Right lobe of liver (tissue), 6 donors: ENCODE measurements at regions not wholly inside any gene's neighbourhood (a gene's known extent, or its start where the extent isn't known, plus 50 kb on each side); places are given as distances from the start of the nearest gene placed in this dataset.

ENCODE experiments used
- ATAC-seq, 4 donors: fragments of 200-7000 bp; cut with Tn5 transposase; one replicate each; pipeline ENCODE4 v1.9.1; 2020; ENCODE audit warnings: mild to moderate bottlenecking in 4 of 4, moderate library complexity in 4 of 4
- DNase-seq, 3 donors: peaks; one replicate each; pipeline ENCODE4 v3.0.0-alpha.2; 2020
- H3K27ac ChIP-seq, 3 donors: fragments of 200-600 bp; one replicate each; pipeline ENCODE4 v1.8.0; 2022
- H3K27me3 ChIP-seq, 2 donors: fragments of 200-600 bp; one replicate each; pipeline ENCODE4 v1.8.0; 2022
- H3K36me3 ChIP-seq, 4 donors: fragments of 200-600 bp; sonication (generic) in 1 of 4; one replicate each; pipeline versions ENCODE4 v1.5.1 to v1.8.0; 2017 to 2022; ENCODE audit warnings: control low read depth in 1 of 4
- H3K4me1 ChIP-seq, 4 donors: fragments of 200-600 bp; sonication (generic) in 1 of 4; one replicate each; pipeline versions ENCODE4 v1.5.1 to v1.8.0; 2017 to 2022; ENCODE audit warnings: control low read depth in 1 of 4
- H3K4me3 ChIP-seq, 3 donors: fragments of 200-600 bp; one replicate each; pipeline ENCODE4 v1.8.0; 2022
- H3K9me3 ChIP-seq, 4 donors: fragments of 200-600 bp; sonication (generic) in 1 of 4; one replicate each; pipeline versions ENCODE4 v1.5.1 to v1.8.0; 2017 to 2022; ENCODE audit warnings: control low read depth in 1 of 4
- CTCF ChIP-seq, 4 donors: fragments of 200-600 bp in 3 of 4; fragments of 450-650 bp in 1 of 4; IDR thresholded peaks; one replicate each; pipeline versions ENCODE4 v1.5.1 to v1.8.0; 2016 to 2022; ENCODE audit warnings: antibody characterized with exemption in 4 of 4, mild to moderate bottlenecking in 2 of 4
- POLR2A ChIP-seq: fragments of 450-650 bp; IDR thresholded peaks from one replicate; pipeline ENCODE4 v1.6.1; 2017; ENCODE audit warnings: antibody characterized with exemption, mild to moderate bottlenecking
- WGBS: methylation state at CpG from one replicate; pipeline ENCODE4 v1.1.6; 2018; ENCODE audit warnings: low coverage, low lambda C conversion rate; ENCODE audit not compliant: insufficient coverage; ENCODE audit errors: missing lambda C conversion rate; 5-methylcytosine and 5-hydroxymethylcytosine counted together
- intact Hi-C, 2 donors: fragments of 100-400 bp; cut with DNase I; formaldehyde crosslinking; loops; one replicate each; pipeline versions ENCODE4 v1.11.2 to v1.14.1; 2022
- donor health status: DM: no; HTN: yes; CAD: no.
- donor health status: DM: no; HTN: no; CAD: no.
- donor health status: DM: no; HTN: no; CAD: no.
- donor health status: DM: no; HTN: yes; CAD: no.
- donor health status: DM: no; HTN: yes; CAD: no.

GRCh38 chr3:132265028-132265427 is 52.2 kb upstream of the ACP3 start:
- DNase-seq (no peak), ATAC-seq (peak in 1 of 4 donors; percentile 51)
- Histone ChIP-seq H3K9me3 (no peaks in the 10 kb centered on the region), H3K4me1 (no peaks in the 10 kb centered on the region), H3K4me3 (no peak overlapping the region), H3K27ac (no peak overlapping the region), H3K27me3 (no peaks in the 10 kb centered on the region), H3K36me3 (no peaks in the 10 kb centered on the region)
- intact Hi-C loops: no loop called here
- no peak for TF ChIP-seq POLR2A

- no peak overlapping the region for H3K27ac ChIP-seq
- TF ChIP-seq POLR2A (no peak), CTCF (IDR thresholded peaks at IDR 0.05) (no peak)
- DNase-seq (no peak), ATAC-seq (no peak)
- H3K9me3 ChIP-seq: no peaks in the 10 kb centered on the region
- H3K4me3 ChIP-seq: no peak overlapping the region
- no CpG with 5 or more reads among the region's 3 CpGs for WGBS
- intact Hi-C loops: no loop called here
- H3K4me1 ChIP-seq: no peaks in the 10 kb centered on the region
- H3K36me3 ChIP-seq: no peaks in the 10 kb centered on the region
- no peaks in the 10 kb centered on the region for H3K27me3 ChIP-seq
Observed at GRCh38 chr3:132265488-132265887, 51.7 kb upstream of the ACP3 start.

- no peak for DNase-seq
Observed at GRCh38 chr3:132267391-132267993, 49.7 kb upstream of the ACP3 start.

More at GRCh38 chr3:132267391-132267993, 49.7 kb upstream of the ACP3 start:
- Histone ChIP-seq H3K27me3 (no peaks in the 10 kb centered on the region), H3K4me3 (no peak overlapping the region), H3K36me3 (no peaks in the 10 kb centered on the region), H3K9me3 (no peaks in the 10 kb centered on the region), H3K27ac (no peak overlapping the region), H3K4me1 (no peaks in the 10 kb centered on the region)
- intact Hi-C loops: no loop called here
- whole genome bisulfite sequencing: 64% methylated on average over 4 of the region's 4 CpGs
- no peak for ATAC-seq
- no peak for TF ChIP-seq CTCF (IDR thresholded peaks at IDR 0.05)
- TF ChIP-seq POLR2A: no peak
